GM23338 (cell line): ENCODE measurements at regions not wholly inside any gene's neighbourhood (a gene's known extent, or its start where the extent isn't known, plus 50 kb on each side); places are given as distances from the start of the nearest gene placed in this dataset.
A peak's percentile ranks its signal among the peaks of the same experiment; 100 is the strongest.

Experiments used
- ATAC-seq: fragments of 200-7000 bp; cut with Tn5 transposase; 3 replicates; pipeline ENCODE4 v1.9.1; 2020
- DNase-seq: peaks from one replicate; pipeline ENCODE4 v3.0.0-alpha.2; 2015; ENCODE audit warnings: low spot score
- H2AFZ ChIP-seq: fragments of 200-600 bp; sonication (generic); 2 replicates; pipeline ENCODE4 v1.8.0; 2016; ENCODE audit warnings: antibody characterized with exemption, mild to moderate bottlenecking, moderate library complexity
- H3F3A ChIP-seq: fragments of 200-600 bp; sonication (generic); replicated peaks from 2 replicates; pipeline ENCODE4 v1.8.0; 2017; ENCODE audit warnings: antibody characterized with exemption, mixed run types, low read depth
- H3K27ac ChIP-seq: fragments of 200-600 bp; sonication (generic); 2 replicates; pipeline ENCODE4 v1.6.1; 2016; ENCODE audit warnings: low read depth
- H3K27me3 ChIP-seq: fragments of 200-600 bp; sonication (generic); 2 replicates; pipeline ENCODE4 v1.8.0; 2016; ENCODE audit warnings: mild to moderate bottlenecking, mixed run types, moderate library complexity; ENCODE audit not compliant: insufficient read depth
- H3K36me3 ChIP-seq: fragments of 200-600 bp; sonication (generic); 2 replicates; pipeline ENCODE4 v1.8.0; 2016; ENCODE audit warnings: mild to moderate bottlenecking; ENCODE audit not compliant: insufficient read depth
- H3K4me1 ChIP-seq: fragments of 200-600 bp; sonication (generic); 2 replicates; pipeline ENCODE4 v1.8.0; 2016; ENCODE audit warnings: mild to moderate bottlenecking, moderate library complexity; ENCODE audit not compliant: insufficient read depth
- H3K4me2 ChIP-seq: fragments of 200-600 bp; sonication (generic); 2 replicates; pipeline ENCODE4 v1.7.1; 2017; ENCODE audit warnings: mixed run types
- H3K4me3 ChIP-seq: fragments of 200-600 bp; sonication (generic); 2 replicates; pipeline ENCODE4 v1.6.1; 2016; ENCODE audit warnings: mixed run types
- H3K79me2 ChIP-seq: fragments of 200-600 bp; sonication (generic); replicated peaks from 2 replicates; pipeline ENCODE4 v1.8.0; 2017; ENCODE audit warnings: mild to moderate bottlenecking; ENCODE audit not compliant: insufficient read depth
- H3K9me2 ChIP-seq: fragments of 200-600 bp; sonication (generic); 2 replicates; pipeline ENCODE4 v1.8.0; 2017; ENCODE audit not compliant: insufficient read depth
- H4K20me1 ChIP-seq: fragments of 200-600 bp; sonication (generic); replicated peaks from 2 replicates; pipeline ENCODE4 v1.8.0; 2017; ENCODE audit warnings: mild to moderate bottlenecking; ENCODE audit not compliant: insufficient read depth
- H3K27ac Mint-ChIP-seq: 2 replicates; pipeline ENCODE4 v1.8.0; 2020; ENCODE audit warnings: inconsistent platforms, mild to moderate bottlenecking, moderate library complexity, mixed read lengths
- H3K27me3 Mint-ChIP-seq: 3 replicates; pipeline ENCODE4 v1.8.0; 2022; ENCODE audit warnings: low read depth, mild to moderate bottlenecking, moderate library complexity, mixed read lengths, inconsistent platforms; ENCODE audit not compliant: insufficient read depth, poor library complexity
- H3K36me3 Mint-ChIP-seq: 3 replicates; pipeline ENCODE4 v1.8.0; 2021; ENCODE audit warnings: low read depth, mild to moderate bottlenecking, inconsistent platforms, moderate library complexity, mixed read lengths
- H3K4me1 Mint-ChIP-seq: 3 replicates; pipeline ENCODE4 v1.8.0; 2020; ENCODE audit warnings: mild to moderate bottlenecking, inconsistent platforms, mixed read lengths
- H3K4me3 Mint-ChIP-seq: 3 replicates; pipeline ENCODE4 v1.8.0; 2021; ENCODE audit warnings: moderate library complexity, mild to moderate bottlenecking, inconsistent platforms, mixed read lengths
- H3K9me3 Mint-ChIP-seq: 3 replicates; pipeline ENCODE4 v1.8.0; 2020; ENCODE audit warnings: moderate library complexity, mild to moderate bottlenecking, inconsistent platforms, mixed read lengths
- CREB1 ChIP-seq: fragments of 250-450 bp; sonication (Bioruptor Pico); IDR thresholded peaks from 2 replicates; pipeline ENCODE4 v1.5.0; 2020; ENCODE audit warnings: low read depth, mild to moderate bottlenecking, moderate library complexity
- CTCF ChIP-seq, 2 experiments: fragments of 200-600 bp in 1 of 2; sonication (generic) in 1 of 2; conservative IDR thresholded peaks; 2 replicates each; pipeline versions ENCODE4 v1.5.1 to v1.6.1; 2016 to 2017; ENCODE audit warnings: antibody characterized with exemption in 2 of 2, low read depth in 2 of 2, mild to moderate bottlenecking in 2 of 2, moderate library complexity in 1 of 2
- EZH2 ChIP-seq: fragments of 200-600 bp; sonication (generic); IDR thresholded peaks from one replicate; pipeline ENCODE4 v1.8.0; 2017; ENCODE audit warnings: antibody characterized with exemption, mild to moderate bottlenecking, low read depth; ENCODE audit not compliant: unreplicated experiment
- POLR2AphosphoS5 ChIP-seq: IDR thresholded peaks from 2 replicates; pipeline ENCODE4 v1.6.1; 2016; ENCODE audit warnings: antibody characterized with exemption, low read depth
- ZNF114 ChIP-seq: fragments of 250-450 bp; sonication (Bioruptor Pico); IDR thresholded peaks from 2 replicates; pipeline ENCODE4 v1.5.0; 2020; ENCODE audit warnings: mild to moderate bottlenecking, moderate library complexity
- ZNF331 ChIP-seq: fragments of 250-450 bp; sonication (Bioruptor Pico); IDR thresholded peaks from 2 replicates; pipeline ENCODE4 v1.5.0; 2020; ENCODE audit warnings: low read depth, mild to moderate bottlenecking, moderate library complexity
- ZNF462 ChIP-seq: fragments of 250-450 bp; sonication (Bioruptor Pico); IDR thresholded peaks from 2 replicates; pipeline ENCODE4 v1.5.0; 2020; ENCODE audit warnings: mild to moderate bottlenecking, moderate library complexity
- TF ChIP-seq, protein P1 (sequence below): IDR thresholded peaks from 2 replicates; pipeline ENCODE4 v1.6.1; 2016; ENCODE audit warnings: antibody characterized with exemption

GRCh38 chr5:40093550-40093949 is 586.2 kb upstream of the PTGER4 start (continued):
- TF ChIP-seq ZNF462 (no peak), ZNF114 (CRISPR knock-in tag) (no peak)

GRCh38 chr5:40089269-40089668 is 590.4 kb upstream of the PTGER4 start:
- Histone ChIP-seq H3K9me2 (no peaks in the 10 kb centered on the region), H3K79me2 (no peaks in the 10 kb centered on the region), H3F3A (no peaks in the 10 kb centered on the region), H3K27ac (no peak overlapping the region), H3K27me3 (no peaks in the 10 kb centered on the region), H2AFZ (no peak overlapping the region), H4K20me1 (no peaks in the 10 kb centered on the region), H3K4me3 (no peak overlapping the region; the same call in 1 of the 2 replicates), H3K4me1 (no peaks in the 10 kb centered on the region), H3K36me3 (peaks cover 19% of the 10 kb centered on the region), H3K4me2 (no peak overlapping the region)
- Mint-ChIP-seq H3K36me3 (peaks cover 43% of the 10 kb centered on the region; the same call in 2 of the 3 replicates), H3K27me3 (no peaks in the 10 kb centered on the region), H3K27ac (no peak overlapping the region), H3K4me1 (no peaks in the 10 kb centered on the region), H3K4me3 (no peak overlapping the region), H3K9me3 (peaks cover 81% of the 10 kb centered on the region)
- ATAC-seq (no peak), DNase-seq (peak; percentile 61)
- TF ChIP-seq POLR2AphosphoS5: no peak
- TF ChIP-seq CREB1: no peak
- TF ChIP-seq, protein P1, sequence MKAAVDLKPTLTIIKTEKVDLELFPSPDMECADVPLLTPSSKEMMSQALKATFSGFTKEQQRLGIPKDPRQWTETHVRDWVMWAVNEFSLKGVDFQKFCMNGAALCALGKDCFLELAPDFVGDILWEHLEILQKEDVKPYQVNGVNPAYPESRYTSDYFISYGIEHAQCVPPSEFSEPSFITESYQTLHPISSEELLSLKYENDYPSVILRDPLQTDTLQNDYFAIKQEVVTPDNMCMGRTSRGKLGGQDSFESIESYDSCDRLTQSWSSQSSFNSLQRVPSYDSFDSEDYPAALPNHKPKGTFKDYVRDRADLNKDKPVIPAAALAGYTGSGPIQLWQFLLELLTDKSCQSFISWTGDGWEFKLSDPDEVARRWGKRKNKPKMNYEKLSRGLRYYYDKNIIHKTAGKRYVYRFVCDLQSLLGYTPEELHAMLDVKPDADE: no peak
- TF ChIP-seq EZH2: no peak
- TF ChIP-seq CTCF (conservative IDR thresholded peaks at IDR 0.05; ENCODE audit: low read depth in 2 of 2): no peak
- no peak for TF ChIP-seq ZNF331 (CRISPR knock-in tag)
